Spleen (tissue), 7 donors: ENCODE measurements at regions not wholly inside any gene's neighbourhood (a gene's known extent, or its start where the extent isn't known, plus 50 kb on each side); places are given as distances from the start of the nearest gene placed in this dataset.

Source experiments
- POLR2A ChIP-seq, 3 donors: fragments of 450-650 bp; IDR thresholded peaks; one replicate each; pipeline ENCODE4 v1.5.1; 2017; ENCODE audit warnings: antibody characterized with exemption in 3 of 3, mild to moderate bottlenecking in 1 of 3
- TF ChIP-seq, protein P1 (sequence below), 11 experiments: fragments of 200-600 bp in 7 of 11; fragments of 450-650 bp in 4 of 11; sonication (generic) in 4 of 11; IDR thresholded peaks in 8 of 11; conservative IDR thresholded peaks in 3 of 11; 1 replicate in 7 of 11; 2 replicates in 4 of 11; pipeline versions ENCODE4 v1.4.0 to v1.8.0; 2016 to 2021; ENCODE audit warnings: antibody characterized with exemption in 11 of 11, inconsistent platforms in 4 of 11, mild to moderate bottlenecking in 1 of 11
- donor health status: DM: no; HTN: no; CAD: no; lungs with moderate emphysema.
- donor health status: DM: no; HTN: no; CAD: no.
- donor health status: DM: no; HTN: no; CAD: no.

- TF ChIP-seq, protein P1, sequence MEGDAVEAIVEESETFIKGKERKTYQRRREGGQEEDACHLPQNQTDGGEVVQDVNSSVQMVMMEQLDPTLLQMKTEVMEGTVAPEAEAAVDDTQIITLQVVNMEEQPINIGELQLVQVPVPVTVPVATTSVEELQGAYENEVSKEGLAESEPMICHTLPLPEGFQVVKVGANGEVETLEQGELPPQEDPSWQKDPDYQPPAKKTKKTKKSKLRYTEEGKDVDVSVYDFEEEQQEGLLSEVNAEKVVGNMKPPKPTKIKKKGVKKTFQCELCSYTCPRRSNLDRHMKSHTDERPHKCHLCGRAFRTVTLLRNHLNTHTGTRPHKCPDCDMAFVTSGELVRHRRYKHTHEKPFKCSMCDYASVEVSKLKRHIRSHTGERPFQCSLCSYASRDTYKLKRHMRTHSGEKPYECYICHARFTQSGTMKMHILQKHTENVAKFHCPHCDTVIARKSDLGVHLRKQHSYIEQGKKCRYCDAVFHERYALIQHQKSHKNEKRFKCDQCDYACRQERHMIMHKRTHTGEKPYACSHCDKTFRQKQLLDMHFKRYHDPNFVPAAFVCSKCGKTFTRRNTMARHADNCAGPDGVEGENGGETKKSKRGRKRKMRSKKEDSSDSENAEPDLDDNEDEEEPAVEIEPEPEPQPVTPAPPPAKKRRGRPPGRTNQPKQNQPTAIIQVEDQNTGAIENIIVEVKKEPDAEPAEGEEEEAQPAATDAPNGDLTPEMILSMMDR (IDR thresholded peaks at IDR 0.05 in 8 of 11, conservative IDR thresholded peaks at IDR 0.05 in 3 of 11) = no peak
- TF ChIP-seq POLR2A (IDR thresholded peaks at IDR 0.05) = no peak
Measured at GRCh38 chr9:31321256-31321655, 1063.2 kb upstream of the ACO1 start.
